ENCODE measurements at regions not wholly inside any gene's neighbourhood (a gene's known extent, or its start where the extent isn't known, plus 50 kb on each side); places are given as distances from the start of the nearest gene placed in this dataset.

- TF ChIP-seq CTCF (IDR thresholded peaks at IDR 0.05) (no peak), REST (IDR thresholded peaks at IDR 0.05; ENCODE audit: insufficient read depth in 1 of 2, low read depth in 2 of 2, low read length in 1 of 2) (no peak), POLR2AphosphoS5 (IDR thresholded peaks at IDR 0.05; ENCODE audit: low read depth, low read length) (no peak), SIN3A (IDR thresholded peaks at IDR 0.05; ENCODE audit: borderline replicate concordance, insufficient read depth, low read depth, low read length) (no peak)
Measured at GRCh38 chr3:194880940-194881925, 195.6 kb downstream of the FAM43A start.

Measured in Panc1 (cell line).